CD4-positive, alpha-beta T cell treated with Interleukin-17A for 4 hours (primary cell): ENCODE measurements at regions not wholly inside any gene's neighbourhood (a gene's known extent, or its start where the extent isn't known, plus 50 kb on each side); places are given as distances from the start of the nearest gene placed in this dataset.
"Not testable (repeated sequence)": the region's sequence is repeated elsewhere in the genome, so short reads cannot be mapped to it uniquely, and the experiment has no call there.

Source experiments
- DNase-seq: peaks from one replicate; pipeline ENCODE4 v3.0.0-alpha.2; 2020; ENCODE audit warnings: mixed read lengths

DNA sequence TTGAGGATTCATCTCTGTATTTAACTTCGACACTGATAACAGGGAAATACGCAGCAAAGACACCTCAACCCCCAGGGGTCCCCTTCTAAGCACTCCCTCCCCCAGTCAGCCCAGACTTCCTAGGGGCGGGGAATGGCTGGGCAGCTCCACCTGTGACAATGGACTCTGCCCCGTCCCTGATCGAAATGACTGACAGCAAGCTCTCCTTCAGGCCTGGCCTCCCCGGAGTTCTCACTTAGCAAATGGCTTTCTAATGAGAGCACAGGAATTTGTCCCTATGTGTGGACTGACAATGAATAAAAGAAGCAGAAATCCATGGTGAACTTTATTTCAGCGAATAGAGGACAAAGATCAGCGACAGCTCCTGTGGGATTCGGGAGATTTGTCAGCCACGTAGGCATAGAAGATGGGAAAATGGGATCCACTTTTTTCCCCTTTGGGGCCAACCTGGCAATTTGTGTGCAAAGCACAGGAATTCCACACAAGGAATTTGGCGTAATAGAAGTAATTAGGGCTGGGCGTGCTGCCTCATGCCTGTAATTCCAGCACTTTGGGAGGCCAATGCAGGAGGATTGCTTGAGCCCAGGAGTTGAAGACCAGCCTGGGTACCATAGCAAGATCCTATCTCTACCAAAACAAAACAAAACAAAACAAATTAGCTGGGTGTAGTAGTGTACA, 63.8 kb downstream of the TNFAIP2 start:
- DNase-seq: no peak

GRCh38 chr14:103187911-103188310, 64.7 kb downstream of the TNFAIP2 start:
- no peak for DNase-seq

DNA sequence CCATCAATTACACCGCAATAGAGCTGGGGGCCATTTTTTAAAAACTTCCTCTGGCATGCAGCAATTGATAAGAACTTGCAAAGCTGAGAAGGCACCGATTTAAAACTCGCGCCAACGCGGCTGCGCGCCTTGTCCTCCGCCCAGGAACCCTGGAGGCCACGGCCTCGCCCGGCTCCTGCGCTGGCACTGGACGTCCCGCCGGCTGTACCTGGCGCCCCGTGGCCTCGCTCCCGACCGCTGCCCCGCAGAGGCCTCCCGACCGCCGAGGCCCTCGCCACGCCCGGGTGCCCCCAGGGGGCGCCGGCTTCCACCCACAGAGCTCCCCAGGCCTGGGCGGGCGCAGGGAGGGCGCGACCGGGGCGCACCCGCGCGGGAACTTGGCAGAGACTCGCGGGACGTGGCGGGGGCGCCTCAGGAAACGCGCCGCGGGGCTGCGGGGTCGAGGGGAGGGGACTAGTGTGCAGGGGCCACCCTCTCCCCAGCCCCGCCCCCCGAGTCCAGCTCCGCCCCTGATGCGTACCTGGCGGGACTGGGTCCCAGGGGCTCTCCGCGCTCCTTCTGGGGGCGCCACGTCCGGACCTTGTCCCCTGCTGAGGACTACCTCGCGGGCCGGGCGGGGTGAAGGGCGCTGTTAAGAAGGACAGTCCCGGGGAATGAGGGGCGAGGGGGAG, 65.7 kb downstream of the TNFAIP2 start:
- peak; percentile 17 for DNase-seq

GRCh38 chr14:103189481-103190470, 66.5 kb downstream of the TNFAIP2 start:
- DNase-seq: no peak

DNA sequence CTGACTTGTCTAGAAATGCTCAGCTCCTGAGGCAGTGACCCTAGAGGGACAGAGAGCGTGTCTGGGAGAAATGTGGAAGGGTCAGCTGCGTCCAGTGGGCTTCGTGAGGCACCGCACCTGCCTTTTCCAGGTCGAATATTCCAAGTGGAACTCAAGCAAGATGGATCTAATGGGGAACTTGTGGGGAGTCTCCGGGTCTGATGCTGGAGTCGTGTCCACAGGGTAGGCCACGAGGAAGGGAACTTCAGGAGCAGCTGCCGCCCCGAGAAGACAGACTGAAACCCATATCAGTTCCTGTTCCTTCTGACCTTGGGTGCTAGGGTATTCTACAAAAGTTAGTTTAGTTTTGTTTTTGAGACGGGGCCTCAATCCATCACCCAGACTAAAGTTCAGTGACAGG, 67.5 kb downstream of the TNFAIP2 start:
- DNase-seq: no peak

- DNase-seq: no peak
Observed at GRCh38 chr14:103191844-103192243, 68.6 kb downstream of the TNFAIP2 start.

DNA sequence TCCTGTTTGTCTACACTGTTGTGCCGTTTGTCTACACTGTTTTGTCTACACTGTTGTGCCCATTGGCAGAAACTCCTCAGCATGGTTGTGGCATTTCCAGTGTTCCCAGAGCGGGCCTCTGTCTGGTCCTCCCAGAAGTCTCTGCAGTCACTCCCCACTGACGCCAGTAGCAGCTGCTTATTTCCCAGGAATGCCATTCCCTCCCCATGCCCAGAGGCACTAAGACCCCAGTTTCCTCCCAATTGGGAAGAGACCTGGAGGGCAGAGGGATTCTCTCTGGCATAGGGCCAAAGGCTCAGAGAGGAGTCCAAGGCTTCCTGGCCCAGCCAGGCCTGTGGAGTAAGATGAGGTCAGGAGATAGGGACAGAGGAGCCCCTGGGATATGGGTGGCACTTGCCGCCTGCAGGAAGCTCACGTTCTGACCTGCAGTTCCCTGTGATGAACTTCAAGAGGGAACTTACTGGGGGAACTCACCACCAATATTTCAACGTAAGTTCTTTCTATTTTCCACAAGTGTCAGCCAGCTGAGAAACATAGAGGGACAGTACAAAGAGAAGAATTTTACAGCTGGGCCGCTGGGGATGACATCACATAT, 69.1 kb downstream of the TNFAIP2 start:
- no peak for DNase-seq

GRCh38 chr14:103192861-103193260, 69.6 kb downstream of the TNFAIP2 start:
- DNase-seq: not testable (repeated sequence)

DNA sequence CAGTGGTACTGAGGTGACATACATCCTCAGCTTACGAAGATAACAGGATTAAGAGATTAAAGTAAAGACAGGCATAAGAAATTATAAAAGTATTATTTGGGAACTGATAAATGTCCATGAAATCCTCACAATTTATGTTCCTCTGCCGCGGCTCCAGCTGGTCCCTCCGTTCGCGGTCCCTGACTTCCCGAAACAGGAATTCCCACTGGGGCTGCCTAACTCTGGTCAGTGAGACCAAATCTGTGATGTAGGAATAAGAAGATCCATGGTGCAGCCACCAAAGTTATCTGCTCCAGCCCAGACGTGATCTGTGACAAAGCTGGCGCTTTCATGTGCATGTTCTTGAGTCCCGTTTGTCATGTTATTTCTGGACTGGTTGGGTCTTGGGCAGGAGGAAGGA, 70.2 kb downstream of the TNFAIP2 start:
- DNase-seq: not testable (repeated sequence)

DNA sequence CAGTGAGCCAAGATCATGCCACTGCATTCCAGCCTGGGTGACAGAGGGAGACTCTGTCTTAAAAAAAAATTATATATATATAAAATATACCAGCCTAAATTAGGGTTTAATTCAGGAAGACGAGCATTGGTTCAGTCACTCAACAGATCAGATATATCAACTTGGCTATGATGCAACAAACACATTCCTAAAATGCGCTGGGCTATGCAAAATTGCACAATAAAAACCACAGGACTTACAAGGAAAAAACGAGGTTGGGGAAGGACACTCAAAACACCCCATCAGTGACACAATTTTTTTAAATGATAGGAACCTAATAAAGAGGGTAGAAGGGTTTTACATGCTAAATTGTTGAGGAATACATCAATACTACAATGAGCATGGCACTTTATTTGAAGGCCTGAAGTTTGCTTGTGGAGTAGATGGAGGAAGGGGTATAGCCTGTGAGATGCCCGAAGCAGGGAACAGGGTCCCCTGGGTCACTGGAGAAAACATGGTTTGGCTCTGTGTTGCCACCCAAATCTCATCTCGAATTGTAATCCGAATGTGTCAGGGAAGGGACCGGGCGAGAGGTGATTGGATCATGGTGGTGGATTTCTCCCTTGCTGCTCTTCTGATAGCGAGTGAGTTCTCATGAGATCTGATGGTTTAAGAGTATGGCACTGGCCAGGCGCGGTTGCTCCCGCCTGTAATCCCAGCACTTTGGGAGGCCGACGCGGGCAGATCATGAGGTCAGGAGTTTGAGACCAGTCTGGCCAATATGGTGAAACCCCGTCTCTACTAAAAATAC, 71.2 kb downstream of the TNFAIP2 start:
- no peak for DNase-seq

DNA sequence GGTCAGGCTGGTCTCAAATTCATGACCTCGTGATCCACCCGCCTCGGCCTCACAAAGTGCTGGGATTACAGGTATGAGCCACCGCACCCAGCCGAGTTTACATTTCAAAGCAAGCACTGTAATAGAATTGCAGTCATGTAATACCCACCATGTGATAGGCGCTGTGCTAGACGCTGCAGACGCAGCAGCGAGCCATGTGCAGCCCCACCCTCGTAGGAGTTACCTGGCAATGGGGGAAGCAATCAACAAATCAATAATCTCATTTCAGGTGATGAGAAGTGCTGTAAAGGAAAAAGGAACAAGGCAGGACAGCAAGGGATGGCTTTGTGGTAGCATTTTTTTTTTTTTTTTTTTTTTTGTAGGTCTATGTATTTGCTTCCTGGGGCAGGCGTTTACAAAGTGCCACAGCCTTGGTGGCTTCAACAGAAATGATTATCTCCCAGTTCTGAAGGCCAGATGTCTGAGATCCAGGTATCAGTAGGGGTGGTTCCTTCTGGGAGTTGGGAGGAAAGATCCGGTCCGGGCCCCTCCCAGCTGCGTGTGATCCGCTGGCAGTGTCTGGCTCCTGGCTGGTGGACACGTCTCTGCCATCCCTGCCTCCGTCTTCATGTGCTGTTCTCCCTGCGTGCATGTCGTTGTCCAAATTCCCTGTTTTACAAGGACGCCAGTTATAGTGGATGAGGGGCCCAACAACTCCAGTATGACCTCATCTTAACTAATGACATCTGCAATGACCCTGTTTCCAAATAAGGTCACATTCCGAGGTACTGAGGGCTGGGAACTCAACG, 72.8 kb downstream of the TNFAIP2 start:
- no peak for DNase-seq

- DNase-seq: no peak
Observed at GRCh38 chr14:103196716-103197115, 73.5 kb downstream of the TNFAIP2 start.

DNA sequence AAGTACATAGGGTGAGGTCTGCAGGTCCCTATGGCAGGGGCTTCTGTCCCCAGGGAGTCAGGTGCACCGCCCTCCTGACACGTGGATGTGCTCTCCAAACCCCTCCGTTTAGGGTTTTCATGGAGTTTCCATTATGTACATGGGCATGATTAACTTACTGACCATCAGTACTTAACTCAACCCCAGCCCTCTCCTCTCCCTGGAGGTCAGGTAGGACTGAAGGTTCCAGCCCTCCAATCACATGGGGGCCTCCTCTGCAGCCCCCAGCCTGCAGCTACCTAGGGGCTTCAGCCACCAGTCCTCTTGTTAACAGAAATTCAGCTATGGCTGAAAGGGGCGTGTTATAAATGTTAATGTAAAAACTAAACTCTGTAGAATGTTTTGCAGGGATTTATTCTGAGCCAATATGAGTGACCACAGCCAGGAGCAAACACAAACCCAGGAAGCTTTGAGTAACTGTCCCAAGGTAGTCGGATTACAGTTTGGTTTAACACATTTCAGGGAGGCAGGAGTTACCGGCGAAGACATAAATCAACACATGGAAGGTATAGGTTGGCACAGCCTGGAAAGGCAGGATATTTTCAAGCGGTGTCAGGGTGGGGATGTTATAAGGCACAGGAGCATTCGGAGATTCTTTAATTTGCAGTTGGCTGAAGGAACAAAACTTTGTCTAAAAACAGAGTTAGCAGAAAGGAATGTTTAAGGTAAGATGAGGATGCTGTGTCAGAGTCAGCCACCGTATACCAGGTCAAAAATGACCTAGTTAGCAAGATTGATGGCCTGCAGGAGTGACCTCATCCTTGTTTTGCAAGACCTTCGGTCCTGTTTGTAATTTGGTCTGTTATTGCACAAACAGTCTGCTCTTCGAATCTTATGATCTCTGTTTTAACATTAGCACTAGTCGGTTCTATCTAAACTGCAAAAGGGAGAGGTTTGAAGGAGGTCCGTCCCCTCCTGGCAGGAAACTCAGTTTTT, 75.2 kb downstream of the TNFAIP2 start:
- DNase-seq: no peak

GRCh38 chr14:103199124-103199523, 75.9 kb downstream of the TNFAIP2 start:
- DNase-seq: no peak

- no peak for DNase-seq
Observed at GRCh38 chr14:103201801-103202200, 78.5 kb downstream of the TNFAIP2 start.

- DNase-seq: no peak
Observed at GRCh38 chr14:103204852-103205540, 81.7 kb downstream of the TNFAIP2 start.

DNA sequence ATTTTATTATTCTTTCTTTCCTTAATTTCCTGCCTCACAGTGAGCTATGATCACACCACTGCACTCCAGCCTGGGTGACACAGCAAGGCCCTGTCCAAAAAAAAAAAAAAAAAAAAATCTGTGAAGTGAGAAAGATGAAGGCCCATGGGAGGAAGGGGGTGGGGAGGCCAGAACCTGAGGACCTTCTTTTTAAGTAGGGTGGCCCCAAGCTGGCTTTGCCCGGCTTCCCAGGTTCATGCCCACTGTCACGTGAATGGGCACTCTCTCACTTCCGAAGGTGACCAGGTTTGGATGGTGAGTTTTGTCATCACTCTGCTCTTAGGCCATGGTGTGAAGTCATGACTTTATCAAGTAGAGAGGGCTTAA, 82.3 kb downstream of the TNFAIP2 start:
- no peak for DNase-seq

- DNase-seq: no peak
Observed at GRCh38 chr14:103206023-103206481, 82.8 kb downstream of the TNFAIP2 start.

DNA sequence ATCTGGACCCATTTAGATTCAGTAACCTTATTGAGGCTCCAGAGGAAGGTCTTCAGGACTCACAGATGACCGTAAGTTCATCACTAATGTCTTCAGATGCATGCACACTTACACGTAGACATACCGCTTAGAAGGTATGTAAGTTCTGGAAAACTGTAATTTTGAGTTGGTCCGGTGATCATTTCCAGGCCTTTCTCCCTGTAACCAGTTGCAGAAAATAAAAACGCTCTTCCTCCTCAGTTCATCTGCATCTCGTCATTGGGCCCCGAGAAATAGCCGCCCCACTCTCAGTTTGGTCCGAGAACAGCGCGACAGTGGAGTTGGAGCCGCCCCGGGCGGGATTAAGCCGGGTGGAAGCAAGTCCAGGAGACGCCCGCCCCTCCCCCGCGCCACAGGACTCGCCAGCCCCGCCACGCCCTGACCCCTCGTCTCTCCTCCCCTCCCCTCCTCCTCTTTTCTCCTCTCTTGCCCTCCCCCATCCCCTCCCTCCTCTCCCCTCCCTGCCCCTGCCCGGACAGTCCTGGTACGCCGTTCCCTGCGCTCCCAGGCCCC, 83.7 kb downstream of the TNFAIP2 start:
- no peak for DNase-seq
